ENCODE measurements at regions not wholly inside any gene's neighbourhood (a gene's known extent, or its start where the extent isn't known, plus 50 kb on each side); places are given as distances from the start of the nearest gene placed in this dataset.

- TF ChIP-seq CTCF (IDR thresholded peaks at IDR 0.05 in 4 of 5, conservative IDR thresholded peaks at IDR 0.05 in 1 of 5) (no peak), POLR2A (IDR thresholded peaks at IDR 0.05) (no peak)
Observed at GRCh38 chr5:50947906-50948683, 281.7 kb downstream of the PARP8 start.

All from gastrocnemius medialis (tissue), 4 donors.